Stimulated activated naive B cell treated with anti-CD40 and anti-IgM and Interleukin-4, amounts not matched to agents 10 μg/mL and 1 μg/mL and 100 μg/mL, for 72 hours (primary cell): ENCODE measurements at regions not wholly inside any gene's neighbourhood (a gene's known extent, or its start where the extent isn't known, plus 50 kb on each side); places are given as distances from the start of the nearest gene placed in this dataset.
A peak's percentile ranks its signal among the peaks of the same experiment; 100 is the strongest.

Source experiments
- ATAC-seq, 2 donors: fragments of 150-1000 bp; cut with Tn5 transposase; replicated peaks; 2 replicates each; pipeline ENCODE4 v1.10.0; 2021; ENCODE audit warnings: moderate library complexity in 1 of 2
- DNase-seq: peaks from one replicate; pipeline ENCODE4 v3.0.0; 2021
- H3K27ac Mint-ChIP-seq: one replicate; pipeline ENCODE4 v1.8.0; 2022; ENCODE audit warnings: mild to moderate bottlenecking, mixed read lengths
- H3K27me3 Mint-ChIP-seq, 2 donors: one replicate each; pipeline ENCODE4 v1.8.0; 2022; ENCODE audit warnings: mixed read lengths in 2 of 2
- H3K36me3 Mint-ChIP-seq, 2 donors: one replicate each; pipeline ENCODE4 v1.8.0; 2022; ENCODE audit warnings: mixed read lengths in 2 of 2, mild to moderate bottlenecking in 1 of 2
- H3K4me1 Mint-ChIP-seq, 2 donors: one replicate each; pipeline ENCODE4 v1.8.0; 2022; ENCODE audit warnings: mixed read lengths in 2 of 2, mild to moderate bottlenecking in 1 of 2
- H3K4me3 Mint-ChIP-seq, 2 donors: one replicate each; pipeline ENCODE4 v1.8.0; 2022; ENCODE audit warnings: mild to moderate bottlenecking in 2 of 2, mixed read lengths in 2 of 2, moderate library complexity in 1 of 2
- H3K9me3 Mint-ChIP-seq, 2 donors: one replicate each; pipeline ENCODE4 v1.8.0; 2022; ENCODE audit warnings: mixed read lengths in 2 of 2, mild to moderate bottlenecking in 1 of 2

DNA sequence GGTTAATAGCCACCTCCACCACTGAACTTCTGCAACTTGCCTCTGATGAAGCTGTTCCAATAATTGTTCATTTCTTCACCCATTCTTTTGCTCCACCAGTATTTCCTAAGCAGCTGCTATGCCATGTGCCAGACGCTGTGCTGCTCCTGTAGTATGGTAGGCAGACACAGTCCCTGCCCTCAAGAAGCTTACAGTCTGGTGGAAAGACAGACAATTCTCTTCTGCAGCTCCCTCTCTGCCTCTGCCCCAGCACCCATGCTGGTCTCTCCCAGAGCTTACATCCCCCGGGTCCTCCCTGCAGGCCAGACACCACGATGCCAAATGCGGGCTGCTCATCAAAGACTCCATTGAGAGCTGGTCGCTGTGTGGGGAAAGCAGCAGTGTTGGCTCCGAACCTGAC, 111.6 kb upstream of the ESRRB start:
- no peak overlapping the region for H3K4me3 Mint-ChIP-seq
- H3K9me3 Mint-ChIP-seq = no peaks in the 10 kb centered on the region
- H3K4me1 Mint-ChIP-seq = peaks cover 0 to 6% of the 10 kb centered on the region in 2 donors
- peaks cover 28 to 32% of the 10 kb centered on the region in 2 donors for H3K27me3 Mint-ChIP-seq
- no peak for ATAC-seq
- H3K27ac Mint-ChIP-seq = no peak overlapping the region
- no peak for DNase-seq
- H3K36me3 Mint-ChIP-seq = peaks cover 13 to 38% of the 10 kb centered on the region in 2 donors

GRCh38 chr14:76267322-76268046, 108.5 kb upstream of the ESRRB start:
- ATAC-seq (peak; percentile 75 to 79), DNase-seq (peak; percentile 2)
- H3K27ac Mint-ChIP-seq = no peak overlapping the region
- peaks cover 28 to 39% of the 10 kb centered on the region in 2 donors for H3K27me3 Mint-ChIP-seq
- H3K36me3 Mint-ChIP-seq = peaks cover 10 to 29% of the 10 kb centered on the region in 2 donors
- peaks cover 0 to 4% of the 10 kb centered on the region in 2 donors for H3K4me1 Mint-ChIP-seq
- peak overlapping the region in 1 of 2 donors; percentile 46 for H3K4me3 Mint-ChIP-seq
- no peaks in the 10 kb centered on the region for H3K9me3 Mint-ChIP-seq

DNA sequence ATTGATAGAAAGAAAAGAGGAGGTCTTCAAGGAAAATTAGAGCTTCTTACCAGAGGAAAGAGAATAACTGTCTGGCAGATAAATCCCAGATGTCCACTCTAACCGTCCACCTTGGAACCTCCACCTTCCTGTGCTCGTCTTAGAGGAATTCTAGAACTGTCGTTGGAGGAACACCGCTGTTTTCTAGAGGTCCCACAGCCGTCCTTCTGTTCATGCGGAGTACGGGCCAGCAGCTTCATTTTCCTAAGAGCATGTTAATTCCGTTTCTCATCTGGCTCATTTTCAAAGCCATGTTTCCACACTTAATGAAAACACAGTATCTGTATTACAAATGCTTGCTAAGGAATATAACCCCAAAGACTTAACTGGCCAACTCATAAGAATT, 107.9 kb upstream of the ESRRB start:
- DNase-seq (no peak), ATAC-seq (peak in 1 of 2 donors; percentile 4)
- no peak overlapping the region for H3K27ac Mint-ChIP-seq
- H3K9me3 Mint-ChIP-seq = no peaks in the 10 kb centered on the region
- H3K27me3 Mint-ChIP-seq = peaks cover 26 to 40% of the 10 kb centered on the region in 2 donors
- H3K4me1 Mint-ChIP-seq = peaks cover 0 to 4% of the 10 kb centered on the region in 2 donors
- peaks cover 10 to 28% of the 10 kb centered on the region in 2 donors for H3K36me3 Mint-ChIP-seq
- no peak overlapping the region for H3K4me3 Mint-ChIP-seq

GRCh38 chr14:76268700-76269099, 107.2 kb upstream of the ESRRB start:
- DNase-seq (no peak), ATAC-seq (no peak)
- peaks cover 0 to 4% of the 10 kb centered on the region in 2 donors for H3K4me1 Mint-ChIP-seq
- peaks cover 21 to 40% of the 10 kb centered on the region in 2 donors for H3K27me3 Mint-ChIP-seq
- no peaks in the 10 kb centered on the region for H3K9me3 Mint-ChIP-seq
- no peak overlapping the region for H3K27ac Mint-ChIP-seq
- peaks cover 6 to 22% of the 10 kb centered on the region in 2 donors for H3K36me3 Mint-ChIP-seq
- H3K4me3 Mint-ChIP-seq = no peak overlapping the region

- ATAC-seq (no peak), DNase-seq (no peak)
- Mint-ChIP-seq H3K27me3 (peaks cover 3 to 22% of the 10 kb centered on the region in 2 donors), H3K4me3 (no peak overlapping the region), H3K36me3 (peaks cover 2 to 5% of the 10 kb centered on the region in 2 donors), H3K4me1 (peaks cover 0 to 4% of the 10 kb centered on the region in 2 donors), H3K27ac (no peak overlapping the region), H3K9me3 (no peaks in the 10 kb centered on the region)
Observed at GRCh38 chr14:76271041-76271755, 104.7 kb upstream of the ESRRB start.

DNA sequence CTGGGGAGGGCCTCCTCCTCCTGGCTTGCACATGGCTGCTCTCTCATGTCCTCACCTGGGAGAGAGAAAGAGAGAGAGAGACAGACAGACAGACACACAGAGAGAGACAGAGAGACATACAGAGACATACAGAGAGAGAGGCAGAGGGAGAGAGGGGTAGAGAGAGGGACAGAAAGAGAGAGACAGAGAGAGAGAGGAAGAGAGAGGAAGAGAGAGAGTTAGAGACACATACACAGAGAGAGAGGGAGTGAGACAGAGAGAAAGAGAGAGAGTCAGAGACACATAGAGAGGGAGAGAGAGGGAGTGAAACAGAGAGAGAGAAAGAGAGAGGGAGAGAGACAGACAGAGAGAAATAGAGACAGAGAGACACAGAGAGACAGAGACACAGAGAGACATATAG, 103.6 kb upstream of the ESRRB start:
- no peak for ATAC-seq
- peaks cover 2 to 3% of the 10 kb centered on the region in 2 donors for H3K36me3 Mint-ChIP-seq
- peaks cover 0 to 3% of the 10 kb centered on the region in 2 donors for H3K4me1 Mint-ChIP-seq
- H3K9me3 Mint-ChIP-seq = no peaks in the 10 kb centered on the region
- H3K27ac Mint-ChIP-seq = no peak overlapping the region
- H3K27me3 Mint-ChIP-seq = peaks cover 4 to 20% of the 10 kb centered on the region in 2 donors
- H3K4me3 Mint-ChIP-seq = no peak overlapping the region
- no peak for DNase-seq

GRCh38 chr14:76272774-76273173, 103.2 kb upstream of the ESRRB start:
- H3K4me3 Mint-ChIP-seq = no peak overlapping the region
- H3K4me1 Mint-ChIP-seq = no peaks in the 10 kb centered on the region
- ATAC-seq (no peak), DNase-seq (no peak)
- no peak overlapping the region for H3K27ac Mint-ChIP-seq
- H3K9me3 Mint-ChIP-seq = no peaks in the 10 kb centered on the region
- peaks cover 8 to 24% of the 10 kb centered on the region in 2 donors for H3K27me3 Mint-ChIP-seq
- peaks cover 2 to 3% of the 10 kb centered on the region in 2 donors for H3K36me3 Mint-ChIP-seq

DNA sequence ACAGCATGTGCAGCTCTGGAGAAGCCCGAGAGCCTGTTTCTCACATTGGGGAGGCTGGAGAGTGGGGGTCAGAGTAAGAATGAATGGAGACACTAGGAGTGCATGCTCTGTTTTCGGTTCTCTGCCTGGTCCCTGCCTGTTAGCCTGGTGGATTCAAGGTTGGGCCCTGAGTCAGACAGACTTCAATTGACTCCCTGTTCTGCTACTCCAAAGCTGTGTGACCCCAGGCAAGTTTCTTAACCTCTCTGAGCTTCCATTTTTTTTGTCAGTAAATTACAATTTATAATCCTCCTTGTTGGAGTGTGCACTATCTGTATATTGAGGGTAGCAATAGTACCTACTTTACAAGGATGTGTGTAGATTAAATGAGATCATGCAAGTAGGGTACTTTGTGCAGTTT, 102.6 kb upstream of the ESRRB start:
- Mint-ChIP-seq H3K9me3 (no peaks in the 10 kb centered on the region), H3K27ac (no peak overlapping the region), H3K36me3 (peaks cover 2 to 3% of the 10 kb centered on the region in 2 donors), H3K4me1 (no peaks in the 10 kb centered on the region), H3K4me3 (no peak overlapping the region), H3K27me3 (peaks cover 14 to 27% of the 10 kb centered on the region in 2 donors)
- DNase-seq (no peak), ATAC-seq (no peak)

DNA sequence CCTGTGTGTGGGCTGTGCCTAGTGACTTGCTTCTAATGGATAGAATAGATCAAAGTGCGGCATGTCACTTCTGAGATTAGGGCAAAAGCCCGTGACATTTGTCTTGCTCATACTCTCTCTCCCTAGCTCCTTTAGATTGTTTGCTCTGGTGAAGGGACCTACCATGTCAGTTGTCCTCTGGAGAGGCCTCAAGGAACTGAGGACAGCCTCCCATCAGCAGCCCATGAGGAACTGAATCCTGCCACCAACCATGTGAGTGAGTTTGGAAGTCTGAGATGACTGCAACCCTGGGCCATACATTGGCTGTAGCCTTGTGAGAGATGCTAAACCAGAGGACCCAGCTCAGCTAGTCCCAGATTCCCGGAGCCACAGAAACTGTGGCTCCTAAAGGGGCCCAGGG, 101.6 kb upstream of the ESRRB start:
- Mint-ChIP-seq H3K27ac (no peak overlapping the region), H3K36me3 (peaks cover 2 to 5% of the 10 kb centered on the region in 2 donors), H3K4me1 (no peaks in the 10 kb centered on the region), H3K9me3 (no peaks in the 10 kb centered on the region), H3K4me3 (no peak overlapping the region), H3K27me3 (peaks cover 19 to 23% of the 10 kb centered on the region in 2 donors)
- ATAC-seq (peak; percentile 55 to 80), DNase-seq (peak; percentile 3)

- H3K4me3 Mint-ChIP-seq = no peak overlapping the region
- peaks cover 17 to 30% of the 10 kb centered on the region in 2 donors for H3K27me3 Mint-ChIP-seq
- no peaks in the 10 kb centered on the region for H3K4me1 Mint-ChIP-seq
- peaks cover 5 to 6% of the 10 kb centered on the region in 2 donors for H3K36me3 Mint-ChIP-seq
- peaks cover 0 to 4% of the 10 kb centered on the region in 2 donors for H3K9me3 Mint-ChIP-seq
- DNase-seq (no peak), ATAC-seq (no peak)
- no peak overlapping the region for H3K27ac Mint-ChIP-seq
Observed at GRCh38 chr14:76277586-76278130, 98.3 kb upstream of the ESRRB start.

DNA sequence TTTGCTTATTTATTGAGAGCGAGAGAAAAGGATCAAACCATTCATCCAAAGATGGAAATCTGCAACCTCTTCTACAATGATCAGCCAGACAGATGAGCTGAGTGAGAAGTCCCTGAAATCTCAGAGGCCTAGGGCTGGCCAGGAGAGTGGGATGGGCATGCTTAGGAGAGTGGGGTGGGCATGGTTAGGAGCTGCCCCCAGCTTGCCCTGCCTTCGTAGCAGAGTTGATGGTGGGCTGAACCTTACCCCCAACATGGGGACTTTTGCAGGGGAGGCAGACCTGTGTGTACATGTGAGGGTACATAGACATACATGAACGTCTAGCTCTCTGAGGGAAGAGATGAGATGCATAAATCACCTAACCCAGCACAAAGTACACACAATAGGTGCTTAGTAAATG, 95.7 kb upstream of the ESRRB start:
- Mint-ChIP-seq H3K9me3 (peaks cover 2 to 4% of the 10 kb centered on the region in 2 donors), H3K36me3 (peaks cover 3% of the 10 kb centered on the region in 2 donors), H3K4me1 (no peaks in the 10 kb centered on the region), H3K4me3 (no peak overlapping the region), H3K27ac (no peak overlapping the region), H3K27me3 (peaks cover 21 to 40% of the 10 kb centered on the region in 2 donors)
- ATAC-seq (no peak), DNase-seq (no peak)

DNA sequence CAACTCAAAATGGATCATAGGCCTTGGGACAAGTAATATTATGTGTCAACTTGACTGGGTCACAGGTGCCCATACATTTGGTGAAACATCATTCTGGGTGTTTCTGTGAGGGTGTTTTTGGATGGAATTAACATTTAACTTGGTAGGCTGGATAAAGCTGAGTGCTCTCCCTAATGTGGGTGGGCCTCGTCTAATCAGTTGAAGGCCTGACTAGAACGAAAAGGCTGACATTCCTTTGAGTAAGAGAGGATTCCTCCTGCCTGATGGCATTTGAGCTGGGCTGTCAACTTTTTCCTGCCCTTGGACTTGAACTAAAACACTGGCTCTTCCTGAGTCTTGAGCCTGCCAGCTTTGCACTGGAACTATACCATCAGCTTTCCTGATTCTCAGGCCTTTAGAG, 93.4 kb upstream of the ESRRB start:
- Mint-ChIP-seq H3K4me1 (no peaks in the 10 kb centered on the region), H3K36me3 (peaks cover 3% of the 10 kb centered on the region in 2 donors), H3K27me3 (peaks cover 18 to 35% of the 10 kb centered on the region in 2 donors)

DNA sequence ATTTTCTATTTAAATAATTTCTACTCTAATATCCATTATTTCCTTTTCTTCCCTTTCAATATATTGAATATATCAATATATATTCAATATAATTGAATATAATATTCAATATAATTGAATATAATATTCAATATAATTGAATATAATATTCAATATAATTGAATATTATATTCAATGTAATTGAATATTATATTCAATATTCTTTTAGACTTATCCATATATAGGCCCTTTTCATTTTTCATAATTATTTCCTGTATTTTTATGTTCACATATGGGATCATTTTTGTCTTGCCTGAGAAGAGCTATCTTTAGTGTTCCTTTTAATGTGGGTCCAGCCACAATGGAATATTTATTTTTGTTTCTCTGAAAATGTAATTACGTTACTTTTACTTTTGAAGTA, 88.9 kb upstream of the ESRRB start:
- DNase-seq = no peak
- peaks cover 4 to 16% of the 10 kb centered on the region in 2 donors for H3K27me3 Mint-ChIP-seq
- H3K27ac Mint-ChIP-seq = no peak overlapping the region
- H3K4me1 Mint-ChIP-seq = no peaks in the 10 kb centered on the region
- peaks cover 0 to 2% of the 10 kb centered on the region in 2 donors for H3K9me3 Mint-ChIP-seq
- no peak overlapping the region for H3K4me3 Mint-ChIP-seq
- ATAC-seq = no peak
- H3K36me3 Mint-ChIP-seq = peaks cover 0 to 2% of the 10 kb centered on the region in 2 donors

More for the DNA sequence above, 93.4 kb upstream of the ESRRB start:
- Mint-ChIP-seq H3K9me3 (peaks cover 2 to 4% of the 10 kb centered on the region in 2 donors), H3K27ac (no peak overlapping the region), H3K4me3 (no peak overlapping the region)
- ATAC-seq = no peak
- DNase-seq = no peak

DNA sequence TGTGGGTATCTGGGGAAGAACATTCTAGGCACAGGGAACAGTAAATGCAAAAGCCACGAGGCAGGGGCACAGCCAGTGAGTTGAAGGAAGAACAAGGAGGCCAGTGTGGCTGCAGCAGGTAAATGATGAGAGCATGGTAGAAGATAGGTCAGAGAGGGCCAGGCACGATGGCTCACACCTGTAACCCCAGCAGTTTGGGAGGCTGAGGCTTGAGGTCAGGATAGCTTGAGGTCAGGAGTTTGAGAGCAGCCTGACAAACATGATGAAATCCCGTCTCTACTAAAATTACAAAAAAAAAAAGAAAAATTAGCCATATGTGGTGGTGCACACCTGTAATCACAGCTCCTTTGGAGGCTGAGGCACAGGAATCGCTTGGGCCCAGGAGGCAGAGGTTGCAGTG, 86.7 kb upstream of the ESRRB start:
- no peaks in the 10 kb centered on the region for H3K9me3 Mint-ChIP-seq
- no peak overlapping the region for H3K4me3 Mint-ChIP-seq
- peaks cover 0 to 2% of the 10 kb centered on the region in 2 donors for H3K36me3 Mint-ChIP-seq
- ATAC-seq (no peak), DNase-seq (no peak)
- H3K27ac Mint-ChIP-seq = no peak overlapping the region
- H3K4me1 Mint-ChIP-seq = no peaks in the 10 kb centered on the region
- peaks cover 0 to 5% of the 10 kb centered on the region in 2 donors for H3K27me3 Mint-ChIP-seq
